ENCODE measurements at regions not wholly inside any gene's neighbourhood (a gene's known extent, or its start where the extent isn't known, plus 50 kb on each side); places are given as distances from the start of the nearest gene placed in this dataset.
"Not testable (repeated sequence)": the region's sequence is repeated elsewhere in the genome, so short reads cannot be mapped to it uniquely, and the experiment has no call there.

DNA sequence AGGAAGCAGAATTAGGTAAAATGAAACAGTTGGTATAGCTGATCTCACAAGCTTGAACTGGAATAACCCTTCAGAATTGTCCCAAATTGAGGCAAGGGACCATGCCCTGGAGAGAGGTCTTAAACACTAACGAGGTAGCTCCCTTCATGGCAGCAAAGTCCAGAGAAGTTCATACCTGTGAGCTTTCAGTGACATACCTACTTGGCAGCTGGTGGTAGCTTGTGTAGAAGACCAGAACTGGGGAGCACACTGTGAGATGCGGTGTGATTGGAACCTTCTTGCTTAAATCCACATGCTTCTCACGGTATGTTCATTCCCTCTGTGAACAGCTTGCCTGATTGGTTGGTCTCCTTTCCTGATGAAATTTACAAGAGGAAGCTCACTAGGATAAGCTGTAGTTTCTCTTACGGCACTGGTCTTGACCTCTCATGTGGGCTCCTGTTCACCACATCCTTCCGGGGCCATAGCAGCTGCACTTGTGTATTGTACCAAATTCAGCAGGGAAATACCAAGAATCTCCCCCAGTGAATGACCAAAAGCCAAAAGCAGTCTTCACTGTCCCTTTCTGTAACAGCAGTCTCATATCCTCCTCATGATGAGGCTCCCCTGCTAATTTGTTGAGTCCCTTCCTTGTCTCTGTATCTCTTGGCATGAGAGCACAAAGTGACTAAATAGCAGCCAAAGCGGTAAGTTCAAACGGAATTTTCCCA lies 483.7 kb upstream of the FRG2C start:
- H3K4me1 Mint-ChIP-seq: no peaks in the 10 kb centered on the region
- no peaks in the 10 kb centered on the region for H3K27me3 Mint-ChIP-seq
- ATAC-seq (no peak), DNase-seq (no peak)
- no peak overlapping the region for H3K27ac Mint-ChIP-seq
- peaks cover 0 to 10% of the 10 kb centered on the region in 2 donors for H3K9me3 Mint-ChIP-seq
- no peak overlapping the region for H3K4me3 Mint-ChIP-seq

- ATAC-seq (no peak), DNase-seq (no peak)
- Mint-ChIP-seq H3K27me3 (no peaks in the 10 kb centered on the region), H3K4me1 (no peaks in the 10 kb centered on the region), H3K4me3 (no peak overlapping the region), H3K9me3 (peaks cover 0 to 10% of the 10 kb centered on the region in 2 donors), H3K27ac (no peak overlapping the region)
Measured at GRCh38 chr3:75180945-75181298, 483.2 kb upstream of the FRG2C start.

DNA sequence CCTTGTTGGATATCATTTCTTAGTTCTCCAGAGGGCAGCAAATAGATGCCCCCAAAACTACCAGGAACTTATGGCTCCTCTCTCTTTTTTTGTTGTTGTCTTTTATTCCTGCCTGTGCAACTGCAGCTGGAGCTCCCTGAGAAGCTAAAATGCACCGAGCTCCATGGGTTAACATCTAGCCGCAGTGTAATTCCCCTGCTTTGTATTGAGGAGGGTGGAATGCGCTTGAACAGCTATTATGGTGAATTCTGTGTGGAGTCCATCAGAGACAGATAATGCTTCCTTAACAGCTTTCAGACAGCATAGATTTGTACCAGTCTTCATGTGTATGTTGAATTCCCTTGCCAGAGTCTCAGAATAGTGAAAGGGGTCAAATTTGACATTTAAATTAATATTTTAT lies 475.2 kb upstream of the FRG2C start:
- no peak overlapping the region for H3K4me3 Mint-ChIP-seq
- H3K27ac Mint-ChIP-seq: no peak overlapping the region
- H3K27me3 Mint-ChIP-seq: no peaks in the 10 kb centered on the region
- DNase-seq (no peak), ATAC-seq (no peak)
- no peaks in the 10 kb centered on the region for H3K9me3 Mint-ChIP-seq
- no peaks in the 10 kb centered on the region for H3K4me1 Mint-ChIP-seq

GRCh38 chr3:75192146-75192616 lies 471.9 kb upstream of the FRG2C start:
- H3K4me3 Mint-ChIP-seq: no peak overlapping the region
- H3K27me3 Mint-ChIP-seq: no peaks in the 10 kb centered on the region
- no peak for ATAC-seq
- H3K27ac Mint-ChIP-seq: no peak overlapping the region
- H3K9me3 Mint-ChIP-seq: no peaks in the 10 kb centered on the region
- peak; percentile 10 to 19 for DNase-seq
- H3K4me1 Mint-ChIP-seq: no peaks in the 10 kb centered on the region

DNA sequence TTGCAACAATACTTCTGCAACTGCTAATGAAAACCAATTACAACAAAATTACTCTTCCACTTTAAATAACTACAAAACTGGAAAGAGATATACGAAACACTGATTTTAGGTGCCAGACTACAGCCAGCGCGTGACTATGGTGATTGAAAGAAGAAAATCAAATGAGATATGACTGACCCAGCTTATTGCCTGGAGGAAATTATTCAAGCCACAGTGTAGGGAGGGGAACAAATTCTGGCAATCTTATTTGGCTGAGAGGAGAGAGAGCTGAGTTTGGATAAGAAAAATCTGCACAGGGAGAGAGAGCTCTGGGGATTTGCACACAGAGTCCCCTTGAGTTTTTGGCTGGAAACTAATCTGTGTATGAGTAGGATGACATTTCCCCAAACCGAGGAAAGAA lies 470.3 kb upstream of the FRG2C start:
- Mint-ChIP-seq H3K27ac (no peak overlapping the region), H3K9me3 (no peaks in the 10 kb centered on the region), H3K27me3 (no peaks in the 10 kb centered on the region), H3K4me1 (no peaks in the 10 kb centered on the region), H3K4me3 (no peak overlapping the region)
- DNase-seq (no peak), ATAC-seq (no peak)

- not testable (repeated sequence) for ATAC-seq, H3K27ac Mint-ChIP-seq, H3K4me3 Mint-ChIP-seq, H3K27me3 Mint-ChIP-seq, DNase-seq, H3K4me1 Mint-ChIP-seq, H3K9me3 Mint-ChIP-seq
Measured at GRCh38 chr3:75214332-75214731, 449.8 kb upstream of the FRG2C start.

DNA sequence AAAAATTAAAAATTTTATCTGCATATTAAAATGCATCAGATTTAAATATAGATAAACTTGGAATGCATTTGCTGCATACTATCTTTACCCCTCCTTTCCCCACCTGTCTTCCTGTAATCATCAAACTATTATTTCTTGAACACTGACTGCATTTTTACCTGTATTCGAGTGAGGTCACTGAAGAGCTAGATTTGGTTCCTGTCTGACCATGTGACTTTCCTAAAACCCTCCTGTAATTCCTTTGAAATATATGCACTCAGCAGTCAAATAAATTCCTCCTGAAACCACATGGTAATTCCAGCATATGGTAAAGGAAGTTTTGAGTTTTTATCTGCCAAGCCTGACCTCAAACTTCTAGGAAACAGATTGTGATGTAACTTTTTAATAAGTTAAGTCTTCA lies 445.6 kb upstream of the FRG2C start:
- H3K27ac Mint-ChIP-seq: no peak overlapping the region
- DNase-seq: no peak
- peaks cover 0 to 9% of the 10 kb centered on the region in 2 donors for H3K9me3 Mint-ChIP-seq
- H3K4me1 Mint-ChIP-seq: no peaks in the 10 kb centered on the region
- peaks cover 7% of the 10 kb centered on the region for H3K27me3 Mint-ChIP-seq
- H3K4me3 Mint-ChIP-seq: no peak overlapping the region
- no peak for ATAC-seq

GRCh38 chr3:75220932-75221331 lies 443.2 kb upstream of the FRG2C start:
- Mint-ChIP-seq H3K9me3 (no peaks in the 10 kb centered on the region), H3K4me1 (no peaks in the 10 kb centered on the region), H3K27ac (no peak overlapping the region), H3K4me3 (no peak overlapping the region), H3K27me3 (peaks cover 7% of the 10 kb centered on the region)
- DNase-seq (no peak), ATAC-seq (no peak)

- peaks cover 18% of the 10 kb centered on the region for H3K27me3 Mint-ChIP-seq
- H3K4me1 Mint-ChIP-seq: no peaks in the 10 kb centered on the region
- no peak for DNase-seq
- ATAC-seq: no peak
- H3K27ac Mint-ChIP-seq: no peak overlapping the region
- no peaks in the 10 kb centered on the region for H3K9me3 Mint-ChIP-seq
- H3K4me3 Mint-ChIP-seq: no peak overlapping the region
Measured at GRCh38 chr3:75224412-75224811, 439.7 kb upstream of the FRG2C start.

- H3K27ac Mint-ChIP-seq: no peak overlapping the region
- DNase-seq (no peak), ATAC-seq (no peak)
- peaks cover 11% of the 10 kb centered on the region for H3K27me3 Mint-ChIP-seq
- H3K9me3 Mint-ChIP-seq: peaks cover 0 to 8% of the 10 kb centered on the region in 2 donors
- no peak overlapping the region for H3K4me3 Mint-ChIP-seq
- no peaks in the 10 kb centered on the region for H3K4me1 Mint-ChIP-seq
Measured at GRCh38 chr3:75232216-75232615, 431.9 kb upstream of the FRG2C start.

GRCh38 chr3:75235631-75236030 lies 428.5 kb upstream of the FRG2C start:
- no peak overlapping the region for H3K4me3 Mint-ChIP-seq
- DNase-seq (no peak), ATAC-seq (no peak)
- H3K27me3 Mint-ChIP-seq: no peaks in the 10 kb centered on the region
- H3K27ac Mint-ChIP-seq: no peak overlapping the region
- H3K9me3 Mint-ChIP-seq: peaks cover 0 to 8% of the 10 kb centered on the region in 2 donors
- H3K4me1 Mint-ChIP-seq: no peaks in the 10 kb centered on the region

- Mint-ChIP-seq H3K27ac (no peak overlapping the region), H3K9me3 (peaks cover 0 to 8% of the 10 kb centered on the region in 2 donors), H3K4me1 (no peaks in the 10 kb centered on the region), H3K4me3 (no peak overlapping the region), H3K27me3 (no peaks in the 10 kb centered on the region)
- DNase-seq: no peak
- no peak for ATAC-seq
Measured at GRCh38 chr3:75237053-75237452, 427.1 kb upstream of the FRG2C start.

GRCh38 chr3:75237477-75237876 lies 426.7 kb upstream of the FRG2C start:
- no peak for DNase-seq
- Mint-ChIP-seq H3K27me3 (no peaks in the 10 kb centered on the region), H3K4me3 (no peak overlapping the region), H3K4me1 (no peaks in the 10 kb centered on the region), H3K27ac (no peak overlapping the region), H3K9me3 (peaks cover 0 to 8% of the 10 kb centered on the region in 2 donors)
- no peak for ATAC-seq

- not testable (repeated sequence) for H3K9me3 Mint-ChIP-seq, H3K27ac Mint-ChIP-seq, ATAC-seq, H3K4me1 Mint-ChIP-seq, H3K27me3 Mint-ChIP-seq, DNase-seq, H3K4me3 Mint-ChIP-seq
Measured at GRCh38 chr3:75241226-75241962, 422.7 kb upstream of the FRG2C start.

DNA sequence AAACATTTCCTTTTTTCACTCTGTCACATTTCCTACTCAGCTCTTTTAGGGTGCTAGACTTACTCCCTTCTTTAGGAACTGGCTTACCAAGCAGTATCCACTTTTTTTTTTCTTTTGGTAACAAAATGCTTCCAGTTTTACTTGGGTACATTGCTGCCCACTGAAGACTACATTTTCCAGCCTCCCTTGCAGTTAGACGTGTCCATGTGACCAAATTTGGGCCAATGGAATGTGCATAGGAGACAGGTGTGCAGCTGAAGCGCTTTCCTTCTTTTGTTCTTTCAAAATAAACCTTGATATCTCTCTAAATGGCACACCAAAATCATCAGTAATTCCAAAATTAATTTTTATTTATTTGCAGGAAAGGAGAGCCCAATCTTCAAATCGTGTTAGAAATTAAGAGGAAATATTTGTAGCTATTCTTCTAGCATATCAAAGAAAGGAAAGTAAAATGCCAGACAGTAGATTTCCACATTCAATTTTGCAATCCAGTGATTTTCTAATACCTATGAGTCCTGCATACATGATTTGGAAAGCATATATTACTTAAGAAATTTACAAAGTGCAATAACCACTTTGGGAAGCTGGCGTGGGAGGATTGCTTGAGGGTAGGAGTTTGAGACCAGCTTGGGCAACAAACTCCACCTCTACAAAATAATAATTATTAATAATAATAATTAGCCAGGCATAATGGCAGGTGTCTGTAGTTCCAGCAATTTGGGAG lies 422.0 kb upstream of the FRG2C start:
- DNase-seq (no peak), ATAC-seq (no peak)
- peaks cover 0 to 5% of the 10 kb centered on the region in 2 donors for H3K9me3 Mint-ChIP-seq
- H3K27me3 Mint-ChIP-seq: no peaks in the 10 kb centered on the region
- H3K27ac Mint-ChIP-seq: no peak overlapping the region
- no peaks in the 10 kb centered on the region for H3K4me1 Mint-ChIP-seq
- H3K4me3 Mint-ChIP-seq: no peak overlapping the region

- H3K4me3 Mint-ChIP-seq: no peak overlapping the region
Measured at GRCh38 chr3:75248974-75249373, 415.2 kb upstream of the FRG2C start.

More at GRCh38 chr3:75248974-75249373, 415.2 kb upstream of the FRG2C start:
- H3K4me1 Mint-ChIP-seq: peaks cover 5% of the 10 kb centered on the region
- H3K9me3 Mint-ChIP-seq: peaks cover 0 to 5% of the 10 kb centered on the region in 2 donors
- DNase-seq (no peak), ATAC-seq (no peak)
- H3K27ac Mint-ChIP-seq: no peak overlapping the region
- no peaks in the 10 kb centered on the region for H3K27me3 Mint-ChIP-seq
